Tibial nerve (tissue), 4 donors: ENCODE measurements at regions not wholly inside any gene's neighbourhood (a gene's known extent, or its start where the extent isn't known, plus 50 kb on each side); places are given as distances from the start of the nearest gene placed in this dataset.

Source experiments
- DNase-seq, 2 donors: peaks; one replicate each; pipeline ENCODE4 v3.0.0-alpha.2; 2019; ENCODE audit warnings: low spot score in 2 of 2
- H3K27ac ChIP-seq, 4 donors: fragments of 200-600 bp; sonication (generic) in 3 of 4; one replicate each; pipeline ENCODE4 v1.5.1; 2017 to 2019; ENCODE audit warnings: mild to moderate bottlenecking in 1 of 4
- H3K27me3 ChIP-seq, 2 donors: fragments of 200-600 bp; sonication (generic) in 1 of 2; one replicate each; pipeline versions ENCODE4 v1.5.1 to v1.6.0; 2017 to 2019
- H3K36me3 ChIP-seq, 3 donors: fragments of 200-600 bp; sonication (generic); one replicate each; pipeline ENCODE4 v1.5.1; 2018 to 2019
- H3K4me1 ChIP-seq, 4 donors: fragments of 200-600 bp; sonication (generic) in 3 of 4; one replicate each; pipeline ENCODE4 v1.5.1; 2017 to 2019
- H3K4me3 ChIP-seq, 4 donors: fragments of 200-600 bp; sonication (generic) in 3 of 4; one replicate each; pipeline ENCODE4 v1.5.1; 2017 to 2019; ENCODE audit warnings: mild to moderate bottlenecking in 1 of 4, moderate library complexity in 1 of 4
- H3K9me3 ChIP-seq, 4 donors: fragments of 200-600 bp; sonication (generic) in 3 of 4; one replicate each; pipeline ENCODE4 v1.5.1; 2017 to 2019
- EP300 ChIP-seq, 2 donors: sonication (generic); formaldehyde crosslinking; IDR thresholded peaks; one replicate each; pipeline ENCODE4 v1.6.1; 2017; ENCODE audit warnings: antibody characterized with exemption in 2 of 2, mild to moderate bottlenecking in 1 of 2
- POLR2A ChIP-seq, 2 donors: fragments of 450-650 bp; IDR thresholded peaks; one replicate each; pipeline ENCODE4 v1.6.1; 2017; ENCODE audit warnings: antibody characterized with exemption in 2 of 2, mild to moderate bottlenecking in 2 of 2, moderate library complexity in 2 of 2
- WGBS, 2 donors: methylation state at CpG; one replicate each; pipeline ENCODE4 v1.1.5; 2018; 5-methylcytosine and 5-hydroxymethylcytosine counted together
- TF ChIP-seq, protein P1 (sequence below), 5 experiments: fragments of 200-600 bp in 3 of 5; fragments of 450-650 bp in 2 of 5; sonication (generic) in 3 of 5; IDR thresholded peaks; one replicate each; pipeline ENCODE4 v1.5.1; 2016 to 2019; ENCODE audit warnings: antibody characterized with exemption in 5 of 5, mild to moderate bottlenecking in 3 of 5, moderate library complexity in 2 of 5

DNA sequence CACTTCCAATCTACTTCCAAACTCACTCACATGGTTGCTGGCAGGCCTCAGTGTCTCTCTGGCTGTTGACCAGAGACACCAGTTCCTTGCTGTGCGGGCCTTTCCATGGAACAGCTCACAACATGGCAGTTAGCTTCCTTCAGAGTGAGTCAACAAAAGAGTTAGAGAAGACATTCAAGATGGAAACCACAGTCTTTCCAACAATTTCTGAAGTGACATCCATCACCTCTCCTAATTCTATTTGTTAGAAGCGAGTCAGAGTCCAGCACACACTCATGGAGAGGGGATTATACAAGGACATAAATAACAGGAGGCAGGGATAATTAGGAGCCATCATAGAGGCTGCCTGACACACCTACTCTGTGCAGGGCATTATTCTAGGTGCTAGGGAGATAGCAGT, 62.5 kb upstream of the TMEM164 start:
- no peaks in the 10 kb centered on the region for H3K9me3 ChIP-seq
- TF ChIP-seq POLR2A (IDR thresholded peaks at IDR 0.05): no peak
- WGBS, 2 donors: 91 to 100% methylated on average over 2 of the region's 2 CpGs

DNA sequence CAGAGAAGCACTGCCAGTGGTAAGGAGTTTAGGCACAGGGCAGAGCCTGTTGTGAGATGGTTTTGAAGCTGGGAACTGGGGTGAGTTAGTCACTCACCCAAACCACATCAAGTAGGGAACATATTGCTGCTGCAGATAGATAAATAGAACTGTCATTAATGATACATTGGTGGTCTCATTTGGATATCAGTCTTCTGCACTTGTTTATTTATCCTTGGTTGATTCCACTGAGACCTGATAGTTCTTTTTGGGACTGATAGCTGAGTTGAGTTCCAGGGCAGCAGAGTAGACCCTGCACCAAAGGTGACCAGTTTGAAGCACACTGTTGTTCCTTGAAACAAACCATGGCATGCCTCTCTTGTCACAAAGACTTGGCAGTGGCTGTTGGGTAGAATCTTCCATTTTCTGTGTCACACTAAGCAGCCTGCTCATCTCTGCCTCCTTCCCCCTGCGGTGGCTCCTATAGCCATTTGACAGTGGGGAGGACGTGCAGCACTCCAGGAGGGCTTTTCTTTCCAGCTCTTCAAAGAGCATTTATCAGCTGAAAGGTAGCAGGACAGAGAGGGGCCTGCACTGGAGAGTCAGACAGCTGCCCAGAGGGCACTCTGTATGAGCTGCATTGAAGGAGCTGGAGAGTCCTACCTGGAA, 59.7 kb upstream of the TMEM164 start:
- DNase-seq: no peak
- Histone ChIP-seq H3K4me3 (no peak overlapping the region), H3K27me3 (peaks cover 0 to 6% of the 10 kb centered on the region in 2 donors), H3K27ac (no peak overlapping the region), H3K4me1 (no peaks in the 10 kb centered on the region), H3K9me3 (no peaks in the 10 kb centered on the region), H3K36me3 (no peaks in the 10 kb centered on the region)
- TF ChIP-seq EP300 (IDR thresholded peaks at IDR 0.05): no peak
- 33 to 52% methylated on average over 1 to 2 of the region's 2 CpGs for WGBS, 2 donors

More for the DNA sequence above, 62.5 kb upstream of the TMEM164 start:
- DNase-seq: no peak
- Histone ChIP-seq H3K4me1 (no peaks in the 10 kb centered on the region), H3K27me3 (peaks cover 0 to 7% of the 10 kb centered on the region in 2 donors), H3K36me3 (no peaks in the 10 kb centered on the region), H3K4me3 (no peak overlapping the region), H3K27ac (no peak overlapping the region)

DNA sequence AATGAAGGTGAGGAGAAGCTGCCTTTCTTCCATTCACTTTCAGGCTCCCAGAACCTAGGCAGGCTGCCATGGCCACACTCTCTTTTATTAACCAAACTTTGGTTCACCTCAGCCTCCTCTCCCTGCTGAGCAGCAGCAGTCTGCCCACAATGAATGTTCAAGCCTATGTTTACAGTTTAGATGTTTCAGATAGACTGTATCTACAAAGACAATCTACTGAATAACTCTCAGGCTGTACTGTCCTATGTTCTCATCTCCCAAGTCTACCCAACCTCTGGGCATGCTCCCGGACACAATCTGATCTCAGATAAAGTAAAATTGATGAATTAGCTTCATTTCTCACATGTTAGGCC, 59.2 kb upstream of the TMEM164 start:
- 63 to 100% methylated on average over 1 of the region's 1 CpG for WGBS, 2 donors
- DNase-seq: no peak
- H3K4me3 ChIP-seq: no peak overlapping the region
- H3K27ac ChIP-seq: no peak overlapping the region
- no peaks in the 10 kb centered on the region for H3K9me3 ChIP-seq
- no peaks in the 10 kb centered on the region for H3K36me3 ChIP-seq
- H3K27me3 ChIP-seq: peaks cover 0 to 6% of the 10 kb centered on the region in 2 donors
- TF ChIP-seq POLR2A (IDR thresholded peaks at IDR 0.05) (no peak), EP300 (IDR thresholded peaks at IDR 0.05) (no peak)
- TF ChIP-seq, protein P1, sequence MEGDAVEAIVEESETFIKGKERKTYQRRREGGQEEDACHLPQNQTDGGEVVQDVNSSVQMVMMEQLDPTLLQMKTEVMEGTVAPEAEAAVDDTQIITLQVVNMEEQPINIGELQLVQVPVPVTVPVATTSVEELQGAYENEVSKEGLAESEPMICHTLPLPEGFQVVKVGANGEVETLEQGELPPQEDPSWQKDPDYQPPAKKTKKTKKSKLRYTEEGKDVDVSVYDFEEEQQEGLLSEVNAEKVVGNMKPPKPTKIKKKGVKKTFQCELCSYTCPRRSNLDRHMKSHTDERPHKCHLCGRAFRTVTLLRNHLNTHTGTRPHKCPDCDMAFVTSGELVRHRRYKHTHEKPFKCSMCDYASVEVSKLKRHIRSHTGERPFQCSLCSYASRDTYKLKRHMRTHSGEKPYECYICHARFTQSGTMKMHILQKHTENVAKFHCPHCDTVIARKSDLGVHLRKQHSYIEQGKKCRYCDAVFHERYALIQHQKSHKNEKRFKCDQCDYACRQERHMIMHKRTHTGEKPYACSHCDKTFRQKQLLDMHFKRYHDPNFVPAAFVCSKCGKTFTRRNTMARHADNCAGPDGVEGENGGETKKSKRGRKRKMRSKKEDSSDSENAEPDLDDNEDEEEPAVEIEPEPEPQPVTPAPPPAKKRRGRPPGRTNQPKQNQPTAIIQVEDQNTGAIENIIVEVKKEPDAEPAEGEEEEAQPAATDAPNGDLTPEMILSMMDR (IDR thresholded peaks at IDR 0.05): no peak
- no peaks in the 10 kb centered on the region for H3K4me1 ChIP-seq

DNA sequence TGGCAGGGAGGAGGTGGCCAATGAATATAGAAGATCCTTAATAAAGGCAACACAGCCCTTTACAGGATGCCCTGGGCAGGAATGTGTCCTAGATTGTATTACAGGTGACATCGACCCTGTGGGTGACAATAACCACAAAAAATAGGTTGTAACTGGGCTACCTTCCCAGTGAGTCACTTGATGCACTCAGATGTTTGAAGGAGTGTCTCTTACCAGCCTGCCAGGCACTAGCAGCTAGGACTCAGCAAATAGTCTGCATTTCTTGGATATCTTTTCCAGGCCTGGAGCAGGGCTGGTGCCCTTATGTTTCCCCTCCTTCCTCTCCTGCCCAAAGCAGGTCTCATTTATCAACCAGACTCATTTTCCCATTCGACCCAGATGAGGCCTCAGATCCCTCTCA, 50.9 kb upstream of the TMEM164 start:
- DNase-seq: no peak
- Histone ChIP-seq H3K36me3 (no peaks in the 10 kb centered on the region), H3K4me3 (no peak overlapping the region), H3K27me3 (no peaks in the 10 kb centered on the region), H3K27ac (no peak overlapping the region), H3K4me1 (no peaks in the 10 kb centered on the region), H3K9me3 (no peaks in the 10 kb centered on the region)
- 50 to 89% methylated on average over 2 of the region's 2 CpGs for WGBS, 2 donors
- TF ChIP-seq EP300 (IDR thresholded peaks at IDR 0.05): no peak
- no peak for TF ChIP-seq POLR2A (IDR thresholded peaks at IDR 0.05)
- TF ChIP-seq, protein P1 (IDR thresholded peaks at IDR 0.05): no peak

DNA sequence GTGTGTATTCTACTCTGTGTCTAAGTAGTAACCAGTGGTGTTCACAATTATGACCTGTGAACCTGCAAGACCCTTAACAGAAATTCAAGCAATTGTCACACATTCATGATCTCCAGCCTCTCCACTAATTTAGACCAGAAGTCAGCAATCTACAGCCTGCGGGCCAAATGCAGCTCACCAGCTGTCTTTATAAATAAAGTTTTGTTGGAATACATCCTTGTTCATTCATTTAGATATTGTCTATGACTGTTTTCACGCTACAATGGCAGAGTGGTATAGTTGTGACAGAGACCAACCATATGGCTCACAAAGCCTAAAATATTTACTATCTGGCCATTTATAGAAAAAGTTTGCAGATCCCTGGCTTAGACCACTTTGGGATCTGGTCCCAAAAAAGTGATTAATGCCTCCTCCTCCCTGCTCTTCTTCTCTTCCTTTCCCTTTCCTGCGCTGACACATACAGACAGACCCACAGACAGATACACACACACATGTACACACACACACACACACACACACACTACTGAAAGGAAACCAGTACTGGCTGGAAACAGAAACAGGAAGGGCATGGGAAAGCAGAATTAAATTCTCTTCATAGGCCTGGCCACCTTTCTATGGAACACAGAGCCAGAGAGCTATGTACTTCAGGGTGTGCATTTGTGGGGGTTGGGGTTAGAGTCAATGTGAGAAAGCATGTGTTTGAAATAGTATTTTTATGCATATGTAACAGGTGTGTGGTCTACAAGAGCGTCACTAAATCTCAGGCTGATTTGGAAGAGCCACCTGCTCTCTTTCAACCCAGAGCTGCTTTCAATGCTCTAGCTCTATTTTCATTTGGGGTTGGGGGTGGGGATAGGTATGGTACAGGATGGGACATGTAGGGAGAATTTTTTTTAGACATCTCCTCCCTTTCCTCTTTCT, 49.7 kb upstream of the TMEM164 start:
- H3K9me3 ChIP-seq: no peaks in the 10 kb centered on the region
- no peaks in the 10 kb centered on the region for H3K36me3 ChIP-seq
- H3K4me3 ChIP-seq: no peak overlapping the region
- no peaks in the 10 kb centered on the region for H3K4me1 ChIP-seq
- 77 to 80% methylated on average over 4 of the region's 4 CpGs for WGBS, 2 donors
- no peak for DNase-seq
- H3K27me3 ChIP-seq: no peaks in the 10 kb centered on the region
- TF ChIP-seq POLR2A (IDR thresholded peaks at IDR 0.05): no peak
- TF ChIP-seq, protein P1 (IDR thresholded peaks at IDR 0.05): no peak
- TF ChIP-seq EP300 (IDR thresholded peaks at IDR 0.05): no peak
- H3K27ac ChIP-seq: no peak overlapping the region
